H1 (cell line): ENCODE measurements at regions not wholly inside any gene's neighbourhood (a gene's known extent, or its start where the extent isn't known, plus 50 kb on each side); places are given as distances from the start of the nearest gene placed in this dataset.

ENCODE experiments used
- BRCA1 ChIP-seq: IDR thresholded peaks from 2 replicates; pipeline ENCODE4 v1.6.1; 2012; ENCODE audit warnings: low read depth, low read length, improper control_type of control experiment
- CREB1 ChIP-seq: IDR thresholded peaks from 2 replicates; pipeline ENCODE4 v1.6.1; 2012; ENCODE audit warnings: inconsistent platforms
- CTCF ChIP-seq, 3 experiments: IDR thresholded peaks; 1 replicate in 2 of 3; 2 replicates in 1 of 3; pipeline versions ENCODE4 v1.5.1 to v1.6.1; 2011; ENCODE audit warnings: low read length in 3 of 3, mild to moderate bottlenecking in 3 of 3, inconsistent platforms in 2 of 3, low read depth in 1 of 3, moderate library complexity in 1 of 3; ENCODE audit not compliant: insufficient read depth in 1 of 3; ENCODE audit errors: control extremely low read depth in 1 of 3
- EP300 ChIP-seq, 2 experiments: IDR thresholded peaks; 1 replicate in 1 of 2; 2 replicates in 1 of 2; pipeline ENCODE4 v1.6.1; 2011 to 2012; ENCODE audit warnings: low read depth in 2 of 2, low read length in 2 of 2, mild to moderate bottlenecking in 2 of 2, borderline replicate concordance in 1 of 2, inconsistent platforms in 1 of 2, moderate library complexity in 1 of 2
- POLR2A ChIP-seq, 2 experiments: IDR thresholded peaks; 1 replicate in 1 of 2; 2 replicates in 1 of 2; pipeline ENCODE4 v1.6.1; 2011; ENCODE audit warnings: low read depth in 2 of 2, low read length in 2 of 2, mild to moderate bottlenecking in 2 of 2; ENCODE audit errors: control extremely low read depth in 1 of 2
- POLR2AphosphoS5 ChIP-seq: IDR thresholded peaks from 2 replicates; pipeline ENCODE4 v1.6.1; 2011; ENCODE audit warnings: low read depth, low read length
- RAD21 ChIP-seq, 2 experiments: IDR thresholded peaks in 1 of 2; conservative IDR thresholded peaks in 1 of 2; 2 replicates each; pipeline ENCODE4 v1.6.1; 2011; ENCODE audit warnings: low read depth in 2 of 2, low read length in 2 of 2, improper control_type of control experiment in 1 of 2, inconsistent platforms in 1 of 2, mild to moderate bottlenecking in 1 of 2, moderate library complexity in 1 of 2
- RBBP5 ChIP-seq: IDR thresholded peaks from 2 replicates; pipeline ENCODE4 v1.7.1; 2012; ENCODE audit warnings: low read depth, mild to moderate bottlenecking, inconsistent platforms, low read length, moderate library complexity, borderline replicate concordance
- TAF1 ChIP-seq: IDR thresholded peaks from 2 replicates; pipeline ENCODE4 v1.6.1; 2011; ENCODE audit warnings: mild to moderate bottlenecking, low read depth, low read length
- TCF12 ChIP-seq: IDR thresholded peaks from 2 replicates; pipeline ENCODE4 v1.6.1; 2011; ENCODE audit warnings: low read depth, mild to moderate bottlenecking, low read length
- YY1 ChIP-seq: IDR thresholded peaks from 2 replicates; pipeline ENCODE4 v1.6.1; 2011; ENCODE audit warnings: low read depth, mild to moderate bottlenecking, low read length
- ZNF274 ChIP-seq: IDR thresholded peaks from 2 replicates; pipeline ENCODE4 v1.7.0; 2012; ENCODE audit warnings: low read length, borderline replicate concordance; ENCODE audit errors: extremely low read depth
- TF ChIP-seq, protein P1 (sequence below): IDR thresholded peaks from 2 replicates; pipeline ENCODE4 v1.6.1; 2012; ENCODE audit warnings: inconsistent platforms
- TF ChIP-seq, protein P2 (sequence below): IDR thresholded peaks from 2 replicates; pipeline ENCODE4 v1.6.1; 2011; ENCODE audit warnings: low read depth, mild to moderate bottlenecking, low read length; ENCODE audit not compliant: insufficient read depth

DNA sequence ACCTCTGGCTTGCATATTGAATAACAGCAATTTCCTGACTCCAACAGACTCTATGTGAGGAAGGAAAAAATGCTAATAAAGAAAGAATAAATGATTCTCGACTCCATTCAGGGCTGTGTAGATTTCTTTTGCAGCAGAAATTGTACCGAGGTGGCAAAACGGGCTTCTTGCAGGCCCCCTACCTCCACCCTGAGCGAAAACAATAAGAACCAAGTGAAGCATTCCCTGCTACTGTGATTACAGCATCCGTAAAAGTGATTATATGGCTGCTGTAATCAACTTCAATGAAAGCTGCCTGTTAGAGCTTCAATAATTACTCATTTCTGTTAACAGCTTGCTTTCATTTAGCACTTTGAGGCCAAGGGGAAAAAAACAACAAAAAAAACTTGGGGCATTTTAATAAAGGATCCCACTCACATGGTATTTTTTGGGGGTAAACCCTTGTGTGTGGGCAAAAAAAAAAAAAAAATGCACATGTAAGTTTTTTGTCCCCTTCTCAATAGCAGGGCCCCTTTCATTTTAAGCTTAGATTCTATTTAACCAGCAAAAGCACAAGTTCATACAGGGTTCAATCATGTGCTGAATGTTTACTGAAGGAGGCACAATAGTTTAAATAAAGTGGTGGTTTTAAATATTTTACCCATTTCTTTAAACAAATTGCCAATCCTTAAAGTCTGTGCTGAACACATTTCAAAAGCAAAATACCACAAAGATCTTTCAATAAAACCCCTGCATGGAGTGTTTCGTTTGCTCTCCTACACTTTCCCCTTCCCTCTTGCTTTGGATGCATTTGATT is 271.6 kb downstream of the LMO4 start:
- TF ChIP-seq EP300 (IDR thresholded peaks at IDR 0.05; ENCODE audit: borderline replicate concordance in 1 of 2, low read depth in 2 of 2, low read length in 2 of 2) (no peak), POLR2AphosphoS5 (no peak), TCF12 (no peak), CTCF (IDR thresholded peaks at IDR 0.05; ENCODE audit: control extremely low read depth in 1 of 3, insufficient read depth in 1 of 3, low read depth in 1 of 3, low read length in 3 of 3) (no peak), BRCA1 (no peak), YY1 (no peak), RBBP5 (no peak), ZNF274 (no peak), TAF1 (no peak), CREB1 (no peak), POLR2A (IDR thresholded peaks at IDR 0.05; ENCODE audit: control extremely low read depth in 1 of 2, low read depth in 2 of 2, low read length in 2 of 2) (no peak), RAD21 (IDR thresholded peaks at IDR 0.05 in 1 of 2, conservative IDR thresholded peaks at IDR 0.05 in 1 of 2; ENCODE audit: low read depth in 2 of 2, low read length in 2 of 2) (no peak)
- TF ChIP-seq, protein P1, sequence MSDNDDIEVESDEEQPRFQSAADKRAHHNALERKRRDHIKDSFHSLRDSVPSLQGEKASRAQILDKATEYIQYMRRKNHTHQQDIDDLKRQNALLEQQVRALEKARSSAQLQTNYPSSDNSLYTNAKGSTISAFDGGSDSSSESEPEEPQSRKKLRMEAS, result no peak
- TF ChIP-seq, protein P2, sequence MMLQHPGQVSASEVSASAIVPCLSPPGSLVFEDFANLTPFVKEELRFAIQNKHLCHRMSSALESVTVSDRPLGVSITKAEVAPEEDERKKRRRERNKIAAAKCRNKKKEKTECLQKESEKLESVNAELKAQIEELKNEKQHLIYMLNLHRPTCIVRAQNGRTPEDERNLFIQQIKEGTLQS, result no peak
